Right ventricle myocardium superior (tissue), 1 donor: ENCODE measurements at regions not wholly inside any gene's neighbourhood (a gene's known extent, or its start where the extent isn't known, plus 50 kb on each side); places are given as distances from the start of the nearest gene placed in this dataset.
"Not testable (repeated sequence)": the region's sequence is repeated elsewhere in the genome, so short reads cannot be mapped to it uniquely, and the experiment has no call there.

ENCODE experiments used
- ATAC-seq: fragments of 200-7000 bp; cut with Tn5 transposase; one replicate; pipeline ENCODE4 v1.9.1; 2020; ENCODE audit warnings: mild to moderate bottlenecking; ENCODE audit not compliant: poor library complexity
- DNase-seq: peaks from one replicate; pipeline ENCODE4 v3.0.0-alpha.2; 2020
- intact Hi-C: fragments of 100-400 bp; cut with DNase I; formaldehyde crosslinking; loops from one replicate; pipeline ENCODE4 v1.11.2; 2022
- donor health status: DM: no; HTN: yes; CAD: no; lungs with severe emphysema.

- intact Hi-C loops: no loop called here
- ATAC-seq: no peak
- no peak for DNase-seq
Observed at GRCh38 chrX:127490000-127490399, 562.2 kb downstream of the ACTRT1 start.

- ATAC-seq (no peak), DNase-seq (no peak)
- intact Hi-C loops: no loop called here
Observed at GRCh38 chrX:127466211-127466610, 586.0 kb downstream of the ACTRT1 start.

- ATAC-seq: no peak
- intact Hi-C loops: no loop called here
- no peak for DNase-seq
Observed at GRCh38 chrX:127459790-127460189, 592.4 kb downstream of the ACTRT1 start.

GRCh38 chrX:127457161-127457560 is 595.0 kb downstream of the ACTRT1 start:
- DNase-seq: no peak
- intact Hi-C loops: no loop called here
- ATAC-seq: no peak

- intact Hi-C loops: no loop called here
- DNase-seq: no peak
- ATAC-seq: no peak
Observed at GRCh38 chrX:127439676-127440075, 612.5 kb downstream of the ACTRT1 start.

GRCh38 chrX:127405946-127406345 is 586.4 kb downstream of the PRR32 start:
- ATAC-seq: no peak
- intact Hi-C loops: no loop called here
- DNase-seq: no peak

- intact Hi-C loops: no loop called here
- DNase-seq: no peak
- no peak for ATAC-seq
Observed at GRCh38 chrX:127404161-127404560, 584.6 kb downstream of the PRR32 start.

- DNase-seq, intact Hi-C loops: not testable (repeated sequence)
Observed at GRCh38 chrX:127400231-127400630, 580.7 kb downstream of the PRR32 start.

GRCh38 chrX:127390316-127390715 is 570.8 kb downstream of the PRR32 start:
- intact Hi-C loops: no loop called here
- no peak for DNase-seq
- ATAC-seq: no peak

More at GRCh38 chrX:127400231-127400630, 580.7 kb downstream of the PRR32 start:
- not testable (repeated sequence) for ATAC-seq

GRCh38 chrX:127389900-127390299 is 570.4 kb downstream of the PRR32 start:
- ATAC-seq (no peak), DNase-seq (no peak)
- intact Hi-C loops: no loop called here
